ENCODE measurements at regions not wholly inside any gene's neighbourhood (a gene's known extent, or its start where the extent isn't known, plus 50 kb on each side); places are given as distances from the start of the nearest gene placed in this dataset.

- TF ChIP-seq USF2 (IDR thresholded peaks at IDR 0.05; ENCODE audit: borderline replicate concordance, low read depth, low read length) = no peak
- TF ChIP-seq USF1 (IDR thresholded peaks at IDR 0.05; ENCODE audit: borderline replicate concordance, low read depth) = no peak
Observed at GRCh38 chr11:90349731-90350130, 126.9 kb upstream of the CHORDC1 start (continued).

DNA sequence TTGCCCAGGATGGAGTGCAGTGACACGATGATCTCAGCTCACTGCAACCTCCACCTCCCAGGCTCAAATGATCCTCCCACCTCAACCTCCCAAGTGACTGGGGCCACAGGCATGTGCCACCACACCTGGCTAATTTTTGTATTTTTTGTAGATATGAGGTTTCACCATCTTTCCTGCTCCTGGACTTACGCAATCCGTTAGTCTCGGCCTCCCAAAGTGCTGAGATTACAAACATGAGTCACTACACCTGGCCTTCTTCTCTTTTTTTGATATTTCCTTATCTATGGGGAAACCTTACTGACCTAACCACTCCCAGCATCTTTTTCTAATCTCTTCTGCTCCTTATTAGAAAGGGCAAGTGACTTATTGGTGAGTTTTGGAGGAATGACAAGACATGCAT, 121.7 kb upstream of the CHORDC1 start:
- H3K4me1 ChIP-seq (ENCODE audit: control insufficient read depth in 1 of 2, insufficient read depth in 2 of 2, low read depth in 1 of 2, low read length in 1 of 2) = no peaks in the 10 kb centered on the region
- no peak overlapping the region for H3K27ac ChIP-seq (ENCODE audit: low read depth in 2 of 2, low read length in 1 of 2)
- H3K79me2 ChIP-seq (ENCODE audit: insufficient read depth) = no peaks in the 10 kb centered on the region
- no peaks in the 10 kb centered on the region for H3K27me3 ChIP-seq (ENCODE audit: insufficient read depth)
- no peaks in the 10 kb centered on the region for H4K20me1 ChIP-seq (ENCODE audit: insufficient read depth)
- no peak overlapping the region for H2AFZ ChIP-seq (ENCODE audit: low read depth)
- H3K36me3 ChIP-seq (replicated peaks in 1 of 2; ENCODE audit: control insufficient read depth in 1 of 2, insufficient read depth in 2 of 2, low read length in 1 of 2) = no peaks in the 10 kb centered on the region
- H3K9me2 ChIP-seq = no peaks in the 10 kb centered on the region
- ChIA-PET POLR2A (no interaction called here), CTCF (interaction anchor here (0.6 to 1.3 kb wide), 3 partner anchors 10 to 31 kb away, joined by 3 to 6 read pairs (median 5); no protein-coding TSS in a partner anchor)
- DNase-seq = no peak
- TF ChIP-seq, protein P1, sequence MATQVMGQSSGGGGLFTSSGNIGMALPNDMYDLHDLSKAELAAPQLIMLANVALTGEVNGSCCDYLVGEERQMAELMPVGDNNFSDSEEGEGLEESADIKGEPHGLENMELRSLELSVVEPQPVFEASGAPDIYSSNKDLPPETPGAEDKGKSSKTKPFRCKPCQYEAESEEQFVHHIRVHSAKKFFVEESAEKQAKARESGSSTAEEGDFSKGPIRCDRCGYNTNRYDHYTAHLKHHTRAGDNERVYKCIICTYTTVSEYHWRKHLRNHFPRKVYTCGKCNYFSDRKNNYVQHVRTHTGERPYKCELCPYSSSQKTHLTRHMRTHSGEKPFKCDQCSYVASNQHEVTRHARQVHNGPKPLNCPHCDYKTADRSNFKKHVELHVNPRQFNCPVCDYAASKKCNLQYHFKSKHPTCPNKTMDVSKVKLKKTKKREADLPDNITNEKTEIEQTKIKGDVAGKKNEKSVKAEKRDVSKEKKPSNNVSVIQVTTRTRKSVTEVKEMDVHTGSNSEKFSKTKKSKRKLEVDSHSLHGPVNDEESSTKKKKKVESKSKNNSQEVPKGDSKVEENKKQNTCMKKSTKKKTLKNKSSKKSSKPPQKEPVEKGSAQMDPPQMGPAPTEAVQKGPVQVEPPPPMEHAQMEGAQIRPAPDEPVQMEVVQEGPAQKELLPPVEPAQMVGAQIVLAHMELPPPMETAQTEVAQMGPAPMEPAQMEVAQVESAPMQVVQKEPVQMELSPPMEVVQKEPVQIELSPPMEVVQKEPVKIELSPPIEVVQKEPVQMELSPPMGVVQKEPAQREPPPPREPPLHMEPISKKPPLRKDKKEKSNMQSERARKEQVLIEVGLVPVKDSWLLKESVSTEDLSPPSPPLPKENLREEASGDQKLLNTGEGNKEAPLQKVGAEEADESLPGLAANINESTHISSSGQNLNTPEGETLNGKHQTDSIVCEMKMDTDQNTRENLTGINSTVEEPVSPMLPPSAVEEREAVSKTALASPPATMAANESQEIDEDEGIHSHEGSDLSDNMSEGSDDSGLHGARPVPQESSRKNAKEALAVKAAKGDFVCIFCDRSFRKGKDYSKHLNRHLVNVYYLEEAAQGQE (IDR thresholded peaks at IDR 0.05; ENCODE audit: low read depth, low read length) = no peak
- TF ChIP-seq RXRA (IDR thresholded peaks at IDR 0.05; ENCODE audit: borderline replicate concordance, low read depth) = no peak
- no peak for TF ChIP-seq NRF1 (IDR thresholded peaks at IDR 0.05; ENCODE audit: low read depth, low read length)
- no peak for TF ChIP-seq USF1 (IDR thresholded peaks at IDR 0.05; ENCODE audit: borderline replicate concordance, low read depth)
- no peak for TF ChIP-seq MXI1 (IDR thresholded peaks at IDR 0.05; ENCODE audit: low read depth, low read length)
- TF ChIP-seq, protein P2, sequence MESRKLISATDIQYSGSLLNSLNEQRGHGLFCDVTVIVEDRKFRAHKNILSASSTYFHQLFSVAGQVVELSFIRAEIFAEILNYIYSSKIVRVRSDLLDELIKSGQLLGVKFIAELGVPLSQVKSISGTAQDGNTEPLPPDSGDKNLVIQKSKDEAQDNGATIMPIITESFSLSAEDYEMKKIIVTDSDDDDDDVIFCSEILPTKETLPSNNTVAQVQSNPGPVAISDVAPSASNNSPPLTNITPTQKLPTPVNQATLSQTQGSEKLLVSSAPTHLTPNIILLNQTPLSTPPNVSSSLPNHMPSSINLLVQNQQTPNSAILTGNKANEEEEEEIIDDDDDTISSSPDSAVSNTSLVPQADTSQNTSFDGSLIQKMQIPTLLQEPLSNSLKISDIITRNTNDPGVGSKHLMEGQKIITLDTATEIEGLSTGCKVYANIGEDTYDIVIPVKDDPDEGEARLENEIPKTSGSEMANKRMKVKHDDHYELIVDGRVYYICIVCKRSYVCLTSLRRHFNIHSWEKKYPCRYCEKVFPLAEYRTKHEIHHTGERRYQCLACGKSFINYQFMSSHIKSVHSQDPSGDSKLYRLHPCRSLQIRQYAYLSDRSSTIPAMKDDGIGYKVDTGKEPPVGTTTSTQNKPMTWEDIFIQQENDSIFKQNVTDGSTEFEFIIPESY (IDR thresholded peaks at IDR 0.05; ENCODE audit: borderline replicate concordance, low read depth) = no peak
- TF ChIP-seq YY1 (IDR thresholded peaks at IDR 0.05; ENCODE audit: low read depth) = no peak
- no peak for TF ChIP-seq NFIC (IDR thresholded peaks at IDR 0.05; ENCODE audit: borderline replicate concordance)
- TF ChIP-seq TEAD4 (IDR thresholded peaks at IDR 0.05; ENCODE audit: borderline replicate concordance, insufficient read depth) = no peak
- no peak for TF ChIP-seq EZH2phosphoT487 (IDR thresholded peaks at IDR 0.05; ENCODE audit: borderline replicate concordance, low read depth)
- TF ChIP-seq POLR2AphosphoS5 (IDR thresholded peaks at IDR 0.05; ENCODE audit: low read depth, low read length) = no peak
- no peak for TF ChIP-seq FOXM1 (IDR thresholded peaks at IDR 0.05; ENCODE audit: low read depth)
- 55% methylated on average over 4 of the region's 4 CpGs for WGBS (ENCODE audit: low lambda C conversion rate)
- H3K4me3 ChIP-seq (ENCODE audit: low read depth in 2 of 2, low read length in 1 of 2) = no peak overlapping the region
- H3K9ac ChIP-seq = no peak overlapping the region
- H3F3A ChIP-seq (replicated peaks; ENCODE audit: insufficient read depth) = no peaks in the 10 kb centered on the region
- H3K9me3 ChIP-seq = no peaks in the 10 kb centered on the region
- no peak overlapping the region for H3K4me2 ChIP-seq

All from SK-N-SH (cell line).